ENCODE measurements at regions not wholly inside any gene's neighbourhood (a gene's known extent, or its start where the extent isn't known, plus 50 kb on each side); places are given as distances from the start of the nearest gene placed in this dataset.
"Not testable (repeated sequence)": the region's sequence is repeated elsewhere in the genome, so short reads cannot be mapped to it uniquely, and the experiment has no call there.

DNA sequence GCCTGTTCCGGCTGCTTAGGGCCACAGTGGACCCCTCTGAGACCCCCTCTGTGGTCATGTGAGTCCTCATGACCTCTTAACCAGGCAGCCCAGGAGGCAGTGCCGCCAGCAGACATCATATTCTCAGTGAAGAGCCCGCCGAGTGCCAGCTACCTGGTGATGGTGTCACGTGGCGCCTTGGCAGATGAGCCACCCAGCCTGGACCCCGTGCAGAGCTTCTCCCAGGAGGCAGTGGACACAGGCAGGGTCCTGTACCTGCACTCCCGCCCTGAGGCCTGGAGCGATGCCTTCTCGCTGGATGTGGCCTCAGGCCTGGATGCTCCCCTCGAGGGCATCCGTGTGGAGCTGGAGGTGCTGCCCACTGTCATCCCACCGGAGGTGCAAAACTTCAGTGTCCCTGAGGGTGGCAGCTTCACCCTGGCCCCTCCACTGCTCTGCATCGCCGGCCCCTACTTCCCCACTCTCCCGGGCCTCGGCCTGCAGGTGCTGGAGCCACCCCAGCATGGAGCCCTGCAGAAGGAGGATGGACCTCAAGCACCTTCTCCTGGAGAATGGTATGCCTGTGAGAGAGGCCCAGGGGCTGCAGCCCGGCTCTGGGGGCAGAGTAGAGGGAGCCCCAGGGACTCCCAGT, 176.1 kb downstream of the TBC1D2B start:
- TF ChIP-seq POLR2AphosphoS5 (IDR thresholded peaks at IDR 0.05) (no peak), POLR2A (IDR thresholded peaks at IDR 0.05) (no peak), EP300 (IDR thresholded peaks at IDR 0.05) (no peak)
- TF ChIP-seq, protein P1, sequence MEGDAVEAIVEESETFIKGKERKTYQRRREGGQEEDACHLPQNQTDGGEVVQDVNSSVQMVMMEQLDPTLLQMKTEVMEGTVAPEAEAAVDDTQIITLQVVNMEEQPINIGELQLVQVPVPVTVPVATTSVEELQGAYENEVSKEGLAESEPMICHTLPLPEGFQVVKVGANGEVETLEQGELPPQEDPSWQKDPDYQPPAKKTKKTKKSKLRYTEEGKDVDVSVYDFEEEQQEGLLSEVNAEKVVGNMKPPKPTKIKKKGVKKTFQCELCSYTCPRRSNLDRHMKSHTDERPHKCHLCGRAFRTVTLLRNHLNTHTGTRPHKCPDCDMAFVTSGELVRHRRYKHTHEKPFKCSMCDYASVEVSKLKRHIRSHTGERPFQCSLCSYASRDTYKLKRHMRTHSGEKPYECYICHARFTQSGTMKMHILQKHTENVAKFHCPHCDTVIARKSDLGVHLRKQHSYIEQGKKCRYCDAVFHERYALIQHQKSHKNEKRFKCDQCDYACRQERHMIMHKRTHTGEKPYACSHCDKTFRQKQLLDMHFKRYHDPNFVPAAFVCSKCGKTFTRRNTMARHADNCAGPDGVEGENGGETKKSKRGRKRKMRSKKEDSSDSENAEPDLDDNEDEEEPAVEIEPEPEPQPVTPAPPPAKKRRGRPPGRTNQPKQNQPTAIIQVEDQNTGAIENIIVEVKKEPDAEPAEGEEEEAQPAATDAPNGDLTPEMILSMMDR (IDR thresholded peaks at IDR 0.05): no peak
- WGBS, 5 donors: 88 to 96% (median 92%) methylated on average over 9 to 18 of the region's 18 CpGs
- Histone ChIP-seq H3K9me3 (no peaks in the 10 kb centered on the region), H3K27me3 (peaks cover 0 to 4% (median 0%) of the 10 kb centered on the region in 3 donors), H3K4me1 (no peaks in the 10 kb centered on the region), H3K36me3 (no peaks in the 10 kb centered on the region), H3K4me3 (no peak overlapping the region), H3K27ac (no peak overlapping the region)
- intact Hi-C loops (cut with DNase I; ENCODE audit: low total_unique reads): no loop called here
- no peak for DNase-seq

DNA sequence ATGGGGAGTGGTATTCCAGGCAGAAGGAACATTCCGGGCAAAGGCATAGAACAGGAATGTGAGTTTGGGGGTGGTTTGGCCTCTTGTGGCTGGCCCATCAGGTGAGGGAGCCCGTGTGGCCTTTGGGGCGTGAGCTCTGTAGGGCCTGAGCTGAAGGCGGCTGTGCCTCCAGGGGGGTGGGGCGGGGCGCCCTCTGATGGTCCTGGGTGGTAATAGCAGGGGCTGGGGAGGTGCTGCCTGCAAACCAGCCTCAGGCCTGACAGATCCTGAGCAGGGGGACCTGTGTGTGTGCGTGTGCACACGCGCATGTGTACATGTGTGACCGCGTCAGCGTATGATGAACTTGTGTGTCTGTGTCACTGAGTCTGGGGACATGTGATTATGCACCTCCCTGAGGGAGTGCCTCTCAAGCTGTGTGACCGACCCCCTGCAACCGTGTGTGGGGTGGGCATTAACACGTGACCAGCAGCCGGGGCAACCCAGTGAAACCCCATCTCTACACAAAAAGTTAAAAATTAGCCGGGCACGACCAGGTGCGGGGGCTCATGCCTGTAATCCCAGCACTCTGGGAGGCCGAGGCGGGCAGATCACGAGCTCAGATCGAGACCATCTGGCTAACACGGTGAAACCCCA, 177.1 kb downstream of the TBC1D2B start:
- H3K9me3 ChIP-seq; H3K4me1 ChIP-seq; H3K27ac ChIP-seq; H3K36me3 ChIP-seq; intact Hi-C loops (cut with DNase I; ENCODE audit: low total_unique reads); H3K27me3 ChIP-seq; H3K4me3 ChIP-seq: not testable (repeated sequence)
- 52 to 76% (median 61%) methylated on average over 19 to 24 of the region's 24 CpGs for WGBS, 5 donors
- TF ChIP-seq, protein P1 (IDR thresholded peaks at IDR 0.05): peak in 3 of 7 experiments; percentile 30 to 53 (median 36)
- DNase-seq: peak in 1 of 2 donors; percentile 64

- DNase-seq; H3K36me3 ChIP-seq; H3K9me3 ChIP-seq; H3K27me3 ChIP-seq; H3K27ac ChIP-seq; intact Hi-C loops (cut with DNase I; ENCODE audit: low total_unique reads); H3K4me3 ChIP-seq; H3K4me1 ChIP-seq: not testable (repeated sequence)
- 60 to 95% (median 80%) methylated on average over 1 to 6 of the region's 8 CpGs for WGBS, 5 donors
Observed at GRCh38 chr15:77899776-77900175, 177.7 kb downstream of the TBC1D2B start.

DNA sequence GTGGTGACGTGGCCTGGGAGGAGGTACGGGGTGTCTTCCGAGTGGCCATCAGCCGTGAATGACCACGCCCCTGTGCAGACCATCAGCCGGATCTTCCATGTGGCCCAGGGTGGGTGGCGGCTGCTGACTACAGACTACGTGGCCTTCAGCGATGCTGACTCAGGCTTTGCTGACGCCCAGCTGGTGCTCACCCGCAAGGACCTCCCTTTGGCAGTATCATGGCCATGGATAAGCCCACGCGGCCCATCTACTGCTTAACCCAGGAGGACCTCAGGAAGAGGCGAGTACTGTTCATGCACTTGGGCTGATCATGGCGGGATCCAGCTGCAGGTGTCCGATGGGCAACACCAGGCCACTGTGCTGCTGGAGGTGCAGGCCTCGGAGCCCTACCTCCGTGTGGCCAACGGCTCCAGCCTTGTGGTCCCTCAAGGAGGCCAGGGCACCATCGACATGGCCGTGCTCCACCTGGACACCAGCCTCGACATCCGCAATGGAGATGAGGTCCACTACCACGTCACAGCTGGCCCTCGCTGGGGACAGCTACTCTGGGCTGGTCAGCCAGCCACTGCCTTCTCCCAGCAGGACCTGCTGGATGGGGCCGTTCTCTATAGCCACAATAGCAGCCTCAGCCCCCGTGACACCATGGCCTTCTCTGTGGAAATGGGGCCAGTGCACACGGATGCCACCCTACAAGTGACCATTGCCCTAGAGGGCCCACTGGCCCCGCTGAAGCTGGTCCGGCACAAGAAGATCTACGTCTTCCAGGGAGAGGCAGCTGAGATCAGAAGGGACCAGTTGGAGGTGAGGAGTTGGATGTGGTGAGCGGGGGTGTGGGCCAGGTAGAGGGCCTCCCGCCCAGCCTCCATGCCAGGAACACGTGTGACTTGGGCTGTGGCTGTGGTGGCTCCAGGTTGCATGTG, 178.4 kb downstream of the TBC1D2B start:
- H3K4me3 ChIP-seq: no peak overlapping the region
- no peaks in the 10 kb centered on the region for H3K36me3 ChIP-seq
- no peaks in the 10 kb centered on the region for H3K9me3 ChIP-seq
- no peaks in the 10 kb centered on the region for H3K4me1 ChIP-seq
- no peak for DNase-seq
- intact Hi-C loops (cut with DNase I; ENCODE audit: low total_unique reads): no loop called here
- 67 to 90% (median 89%) methylated on average over 4 to 34 of the region's 34 CpGs for WGBS, 5 donors
- TF ChIP-seq POLR2A (IDR thresholded peaks at IDR 0.05) (no peak), EP300 (IDR thresholded peaks at IDR 0.05) (no peak), POLR2AphosphoS5 (IDR thresholded peaks at IDR 0.05) (no peak)
- TF ChIP-seq, protein P1 (IDR thresholded peaks at IDR 0.05): no peak
- peaks cover 0 to 5% (median 0%) of the 10 kb centered on the region in 3 donors for H3K27me3 ChIP-seq
- no peak overlapping the region for H3K27ac ChIP-seq
